ENCODE measurements at regions not wholly inside any gene's neighbourhood (a gene's known extent, or its start where the extent isn't known, plus 50 kb on each side); places are given as distances from the start of the nearest gene placed in this dataset.

DNA sequence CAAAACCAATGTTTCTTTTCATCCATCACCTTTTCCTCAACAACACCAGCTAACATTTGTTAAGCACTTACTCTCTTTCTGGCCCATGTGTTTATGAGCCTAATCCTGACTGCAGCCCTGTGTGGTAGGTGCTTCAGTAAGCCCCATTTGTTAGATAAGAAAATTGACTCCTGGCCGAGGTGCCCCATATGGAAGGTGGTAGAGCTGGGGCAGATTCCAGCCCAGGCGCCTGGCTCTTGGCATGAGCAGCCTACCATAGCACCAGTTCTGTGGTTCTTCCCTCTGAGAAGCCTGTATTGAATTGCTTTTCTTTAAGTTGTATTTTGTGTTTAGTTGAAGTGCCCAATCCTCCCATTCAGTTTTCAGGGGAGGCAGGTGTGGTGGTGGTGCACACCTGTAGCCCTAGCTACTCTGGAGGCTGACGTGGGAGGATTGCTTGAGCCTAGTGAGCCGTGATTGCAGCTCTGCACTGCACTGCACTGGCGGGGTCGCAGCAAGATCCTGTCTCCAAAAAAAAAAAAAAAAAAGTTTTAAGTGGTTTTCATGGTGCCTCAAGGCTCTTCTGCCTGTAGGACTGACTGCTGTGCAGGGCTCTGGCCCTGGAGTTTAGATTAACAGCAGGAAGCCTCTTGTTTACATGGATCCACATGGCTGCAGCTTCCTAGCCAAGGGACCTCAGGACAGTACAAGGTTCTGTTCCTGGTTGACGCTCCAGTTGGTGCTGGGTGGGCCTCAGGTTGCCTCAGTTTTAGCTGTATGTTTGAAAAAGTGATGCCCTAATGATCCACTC is 125.9 kb downstream of the MRPS6 start:
- Mint-ChIP-seq H3K27me3 (no peaks in the 10 kb centered on the region), H3K9me3 (no peaks in the 10 kb centered on the region), H3K27ac (peak overlapping the region; percentile 81 to 89), H3K36me3 (no peaks in the 10 kb centered on the region), H3K4me1 (peaks cover 35 to 46% (median 45%) of the 10 kb centered on the region in 3 donors), H3K4me3 (peak overlapping the region in 2 of 3 donors; percentile 25 to 68)
- ATAC-seq (replicated peaks in 1 of 4): peak; percentile 9 to 23 (median 15)
- no peaks in the 10 kb centered on the region for H3K9me3 ChIP-seq
- no peak overlapping the region for H3K4me3 ChIP-seq (ENCODE audit: control insufficient read depth in 1 of 2, extremely low read depth in 1 of 2, low read length in 1 of 2)
- ChIA-PET CTCF (interaction anchor here in 1 of 2 donors (0.6 to 1.6 kb wide), 4 partner anchors 71 to 275 kb away, joined by 3 to 7 read pairs (median 5); no protein-coding TSS in a partner anchor), POLR2A (no interaction called here)
- H3K27ac ChIP-seq (ENCODE audit: low read length): peak overlapping the region; percentile 55
- peaks cover 0 to 6% of the 10 kb centered on the region in 2 experiments for H3K27me3 ChIP-seq (replicated peaks in 1 of 2; ENCODE audit: control insufficient read depth in 2 of 2, extremely low read depth in 1 of 2, insufficient read depth in 2 of 2, low read length in 1 of 2)
- DNase-seq: peak in 1 of 35 experiments; percentile 4
- no peaks in the 10 kb centered on the region for H3K36me3 ChIP-seq (ENCODE audit: control insufficient read depth in 2 of 2, extremely low read depth in 1 of 2, insufficient read depth in 1 of 2, low read length in 1 of 2)
- WGBS (ENCODE audit: insufficient coverage): 71% methylated on average over 4 of the region's 7 CpGs
- peaks cover 29 to 45% of the 10 kb centered on the region in 2 experiments for H3K4me1 ChIP-seq (ENCODE audit: control insufficient read depth in 1 of 2, extremely low read depth in 1 of 2, insufficient read depth in 2 of 2, low read length in 2 of 2)

DNA sequence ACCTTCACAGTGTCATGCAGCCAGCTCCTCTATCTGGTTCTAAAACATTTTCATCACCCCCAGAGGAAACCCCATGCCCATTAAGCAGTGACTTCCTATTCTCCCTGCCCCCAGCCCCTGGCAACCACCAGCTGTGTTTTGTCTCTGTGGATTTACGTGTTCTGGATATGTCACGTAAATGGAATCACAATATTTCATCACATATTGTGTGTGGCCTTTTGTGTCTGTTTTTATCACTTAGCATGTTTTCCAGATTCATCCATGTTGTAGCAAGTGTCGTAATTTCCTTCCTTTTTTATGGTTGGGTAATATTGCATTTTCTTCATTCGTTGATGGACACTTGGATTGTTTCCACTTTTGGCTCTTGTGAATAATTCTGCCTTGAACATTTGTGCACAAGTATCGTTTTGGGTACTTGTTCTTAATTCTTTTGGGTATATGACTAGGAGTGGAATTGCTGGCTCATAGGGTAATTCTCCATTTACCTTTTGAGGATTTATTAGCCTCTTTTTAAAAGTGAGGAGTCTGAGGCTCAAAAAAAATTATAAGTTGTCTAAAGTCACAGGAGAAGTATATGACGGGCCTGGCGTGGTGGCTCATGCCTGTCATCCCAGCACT is 127.0 kb downstream of the MRPS6 start:
- no peak overlapping the region for H3K4me3 ChIP-seq (ENCODE audit: control insufficient read depth in 1 of 2, extremely low read depth in 1 of 2, low read length in 1 of 2)
- ChIA-PET POLR2A (interaction anchor here in 1 of 2 donors (0.7 kb wide), 1 partner anchor 309 kb away, joined by 3 read pairs; no protein-coding TSS in a partner anchor), CTCF (interaction anchor here in 1 of 2 donors (0.6 to 1.8 kb wide), 2 partner anchors 22 to 119 kb away, joined by 3 to 4 read pairs; no protein-coding TSS in a partner anchor)
- ATAC-seq (replicated peaks in 1 of 4) (no peak), DNase-seq (no peak)
- H3K27ac ChIP-seq (ENCODE audit: low read length): no peak overlapping the region
- H3K36me3 ChIP-seq (ENCODE audit: control insufficient read depth in 2 of 2, extremely low read depth in 1 of 2, insufficient read depth in 1 of 2, low read length in 1 of 2): no peaks in the 10 kb centered on the region
- Mint-ChIP-seq H3K4me1 (peaks cover 35 to 46% (median 45%) of the 10 kb centered on the region in 3 donors), H3K4me3 (peak overlapping the region in 1 of 3 donors; percentile 76), H3K27me3 (no peaks in the 10 kb centered on the region), H3K36me3 (no peaks in the 10 kb centered on the region), H3K9me3 (no peaks in the 10 kb centered on the region), H3K27ac (peak overlapping the region in 1 of 2 donors; percentile 49)
- H3K9me3 ChIP-seq: no peaks in the 10 kb centered on the region
- H3K27me3 ChIP-seq (replicated peaks in 1 of 2; ENCODE audit: control insufficient read depth in 2 of 2, extremely low read depth in 1 of 2, insufficient read depth in 2 of 2, low read length in 1 of 2): peaks cover 0 to 6% of the 10 kb centered on the region in 2 experiments
- H3K4me1 ChIP-seq (ENCODE audit: control insufficient read depth in 1 of 2, extremely low read depth in 1 of 2, insufficient read depth in 2 of 2, low read length in 2 of 2): peaks cover 29 to 45% of the 10 kb centered on the region in 2 experiments
- 100% methylated on average over 2 of the region's 7 CpGs for WGBS (ENCODE audit: insufficient coverage)

DNA sequence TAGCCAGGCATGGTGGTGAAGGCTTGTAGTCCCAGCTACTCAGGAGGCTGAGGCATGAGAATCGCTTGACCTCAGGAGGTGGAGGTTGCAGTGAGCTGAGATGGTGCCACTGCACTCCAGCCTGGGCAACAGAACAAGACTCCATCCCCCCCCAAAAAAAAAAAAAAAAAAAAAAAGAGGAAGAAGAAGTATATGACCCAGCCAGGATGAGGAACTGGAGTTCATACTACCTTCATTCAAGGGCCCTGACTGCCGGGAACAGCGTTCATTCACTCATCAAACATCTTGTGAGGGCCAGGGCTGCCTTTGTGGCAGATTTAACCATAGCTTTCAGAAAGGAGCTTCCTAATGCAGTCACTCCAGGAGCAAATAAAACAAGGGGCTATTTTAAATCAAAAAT is 127.6 kb downstream of the MRPS6 start:
- peak overlapping the region; percentile 74 to 78 (median 76) for H3K4me3 Mint-ChIP-seq
- peak overlapping the region in 1 of 2 donors; percentile 39 for H3K27ac Mint-ChIP-seq
- no peak for ATAC-seq (replicated peaks in 1 of 4)
- H3K4me1 Mint-ChIP-seq: peaks cover 35 to 48% (median 45%) of the 10 kb centered on the region in 3 donors
- Histone ChIP-seq H3K4me3 (ENCODE audit: control insufficient read depth in 1 of 2, extremely low read depth in 1 of 2, low read length in 1 of 2) (no peak overlapping the region), H3K9me3 (no peaks in the 10 kb centered on the region), H3K4me1 (ENCODE audit: control insufficient read depth in 1 of 2, extremely low read depth in 1 of 2, insufficient read depth in 2 of 2, low read length in 2 of 2) (peaks cover 29 to 45% of the 10 kb centered on the region in 2 experiments), H3K27ac (ENCODE audit: low read length) (no peak overlapping the region), H3K27me3 (replicated peaks in 1 of 2; ENCODE audit: control insufficient read depth in 2 of 2, extremely low read depth in 1 of 2, insufficient read depth in 2 of 2, low read length in 1 of 2) (peaks cover 0 to 6% of the 10 kb centered on the region in 2 experiments), H3K36me3 (ENCODE audit: control insufficient read depth in 2 of 2, extremely low read depth in 1 of 2, insufficient read depth in 1 of 2, low read length in 1 of 2) (no peaks in the 10 kb centered on the region)
- H3K9me3 Mint-ChIP-seq: no peaks in the 10 kb centered on the region
- WGBS (ENCODE audit: insufficient coverage): 75% methylated on average over 2 of the region's 3 CpGs
- no peaks in the 10 kb centered on the region for H3K27me3 Mint-ChIP-seq
- H3K36me3 Mint-ChIP-seq: no peaks in the 10 kb centered on the region
- ChIA-PET POLR2A (interaction anchor here (0.6 to 1.0 kb wide), 3 partner anchors 8 to 310 kb away, joined by 3 to 4 read pairs (median 3); no protein-coding TSS in a partner anchor), CTCF (interaction anchor here (0.6 to 2.0 kb wide), 6 partner anchors 23 to 284 kb away, joined by 3 to 9 read pairs (median 5); no protein-coding TSS in a partner anchor)
- no peak for DNase-seq

DNA sequence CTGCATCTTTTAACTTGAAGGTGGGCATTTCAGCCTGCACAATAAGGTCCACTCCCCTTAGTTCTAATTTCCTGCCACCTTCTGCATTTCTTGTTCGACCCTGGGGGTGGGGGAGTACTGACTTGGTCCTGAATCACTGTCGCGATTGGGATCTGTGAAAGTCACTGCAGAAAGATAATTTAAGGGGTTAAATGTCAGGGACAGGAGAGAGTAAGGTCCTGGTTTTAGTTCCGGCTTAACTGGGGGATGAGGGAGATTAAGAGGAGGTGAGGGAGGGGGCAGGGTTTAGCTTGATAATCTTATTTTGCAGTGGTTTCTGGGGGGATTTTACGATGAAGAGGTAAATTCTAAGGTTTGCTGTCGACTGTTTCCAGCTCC is 128.1 kb downstream of the MRPS6 start:
- peak overlapping the region; percentile 44 to 62 for H3K4me3 ChIP-seq (ENCODE audit: control insufficient read depth in 1 of 2, extremely low read depth in 1 of 2, low read length in 1 of 2)
- no peak for DNase-seq
- 44% methylated on average over 3 of the region's 6 CpGs for WGBS (ENCODE audit: insufficient coverage)
- peak overlapping the region; percentile 74 to 78 (median 76) for H3K4me3 Mint-ChIP-seq
- ChIA-PET POLR2A (interaction anchor here (0.6 to 1.0 kb wide), 2 partner anchors 9 to 304 kb away, joined by 3 to 4 read pairs; no protein-coding TSS in a partner anchor), CTCF (interaction anchor here (0.6 to 2.0 kb wide), 8 partner anchors 72 to 285 kb away, joined by 3 to 9 read pairs (median 5); no protein-coding TSS in a partner anchor)
- peaks cover 35 to 48% (median 45%) of the 10 kb centered on the region in 3 donors for H3K4me1 Mint-ChIP-seq
- H3K9me3 Mint-ChIP-seq: no peaks in the 10 kb centered on the region
- peak overlapping the region; percentile 8 to 46 for H3K27ac Mint-ChIP-seq
- no peaks in the 10 kb centered on the region for H3K9me3 ChIP-seq
- no peaks in the 10 kb centered on the region for H3K36me3 ChIP-seq (ENCODE audit: control insufficient read depth in 2 of 2, extremely low read depth in 1 of 2, insufficient read depth in 1 of 2, low read length in 1 of 2)
- H3K36me3 Mint-ChIP-seq: no peaks in the 10 kb centered on the region
- no peak for ATAC-seq (replicated peaks in 1 of 4)
- peaks cover 0 to 6% of the 10 kb centered on the region in 2 experiments for H3K27me3 ChIP-seq (replicated peaks in 1 of 2; ENCODE audit: control insufficient read depth in 2 of 2, extremely low read depth in 1 of 2, insufficient read depth in 2 of 2, low read length in 1 of 2)
- H3K27me3 Mint-ChIP-seq: no peaks in the 10 kb centered on the region
- peaks cover 29 to 45% of the 10 kb centered on the region in 2 experiments for H3K4me1 ChIP-seq (ENCODE audit: control insufficient read depth in 1 of 2, extremely low read depth in 1 of 2, insufficient read depth in 2 of 2, low read length in 2 of 2)
- no peak overlapping the region for H3K27ac ChIP-seq (ENCODE audit: low read length)

DNA sequence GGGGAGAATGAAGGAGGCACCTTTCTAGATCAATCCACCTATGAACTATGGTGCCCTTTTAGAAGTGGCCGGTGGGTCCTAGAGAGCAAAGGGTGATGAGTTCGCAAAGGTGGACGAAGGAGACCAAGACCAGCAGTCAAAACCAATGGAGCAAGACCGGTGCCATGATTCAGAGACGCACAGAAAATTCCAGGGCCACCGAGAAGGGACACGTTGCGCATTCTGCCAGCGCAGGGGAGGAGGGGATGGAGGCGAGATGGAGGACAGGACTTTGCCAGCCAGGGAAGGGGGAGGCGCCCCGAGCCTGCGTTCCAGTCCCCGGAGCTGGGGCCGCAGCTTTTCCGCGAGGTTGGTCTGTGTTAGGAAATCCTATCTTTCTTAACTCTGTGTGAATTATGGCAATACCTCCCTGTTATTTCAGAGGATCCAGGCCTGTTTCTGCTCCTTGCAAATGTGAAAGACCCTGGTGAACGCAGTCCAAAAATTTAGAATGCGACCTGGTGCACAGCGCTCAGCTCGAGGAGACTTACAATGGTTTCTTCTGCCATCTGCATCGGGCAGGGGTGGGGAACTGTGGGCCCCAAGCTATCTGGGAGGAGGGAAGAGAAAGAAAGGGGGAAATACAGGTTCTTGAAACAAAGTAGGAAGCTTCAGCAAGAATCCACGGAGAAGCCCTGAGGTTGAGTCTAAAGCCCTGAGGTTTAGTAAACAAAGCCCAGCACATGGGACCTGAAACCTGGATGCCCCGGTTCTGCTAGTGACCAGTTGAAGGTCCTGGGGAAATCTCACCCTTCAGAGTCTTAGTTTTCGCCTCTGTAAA is 129.4 kb downstream of the MRPS6 start:
- H3K27ac ChIP-seq (ENCODE audit: low read length): no peak overlapping the region
- ChIA-PET POLR2A (no interaction called here), CTCF (interaction anchor here (1.5 to 2.0 kb wide), 4 partner anchors 73 to 279 kb away, joined by 3 to 9 read pairs (median 5); no protein-coding TSS in a partner anchor)
- H3K4me3 Mint-ChIP-seq: peak overlapping the region; percentile 74 to 78 (median 76)
- H3K36me3 ChIP-seq (ENCODE audit: control insufficient read depth in 2 of 2, extremely low read depth in 1 of 2, insufficient read depth in 1 of 2, low read length in 1 of 2): no peaks in the 10 kb centered on the region
- no peaks in the 10 kb centered on the region for H3K36me3 Mint-ChIP-seq
- no peaks in the 10 kb centered on the region for H3K9me3 Mint-ChIP-seq
- WGBS (ENCODE audit: insufficient coverage): 80% methylated on average over 19 of the region's 25 CpGs
- H3K4me1 ChIP-seq (ENCODE audit: control insufficient read depth in 1 of 2, extremely low read depth in 1 of 2, insufficient read depth in 2 of 2, low read length in 2 of 2): peaks cover 29 to 45% of the 10 kb centered on the region in 2 experiments
- H3K27me3 Mint-ChIP-seq: no peaks in the 10 kb centered on the region
- ATAC-seq (replicated peaks in 1 of 4) (no peak), DNase-seq (no peak)
- no peak overlapping the region for H3K27ac Mint-ChIP-seq
- H3K27me3 ChIP-seq (replicated peaks in 1 of 2; ENCODE audit: control insufficient read depth in 2 of 2, extremely low read depth in 1 of 2, insufficient read depth in 2 of 2, low read length in 1 of 2): peaks cover 0 to 6% of the 10 kb centered on the region in 2 experiments
- no peaks in the 10 kb centered on the region for H3K9me3 ChIP-seq
- H3K4me1 Mint-ChIP-seq: peaks cover 33 to 45% (median 42%) of the 10 kb centered on the region in 3 donors
- peak overlapping the region in 1 of 2 donors; percentile 62 for H3K4me3 ChIP-seq (ENCODE audit: control insufficient read depth in 1 of 2, extremely low read depth in 1 of 2, low read length in 1 of 2)

All from T-cell (primary cell).